ENCODE measurements at regions not wholly inside any gene's neighbourhood (a gene's known extent, or its start where the extent isn't known, plus 50 kb on each side); places are given as distances from the start of the nearest gene placed in this dataset.
"Not testable (repeated sequence)": the region's sequence is repeated elsewhere in the genome, so short reads cannot be mapped to it uniquely, and the experiment has no call there.

DNA sequence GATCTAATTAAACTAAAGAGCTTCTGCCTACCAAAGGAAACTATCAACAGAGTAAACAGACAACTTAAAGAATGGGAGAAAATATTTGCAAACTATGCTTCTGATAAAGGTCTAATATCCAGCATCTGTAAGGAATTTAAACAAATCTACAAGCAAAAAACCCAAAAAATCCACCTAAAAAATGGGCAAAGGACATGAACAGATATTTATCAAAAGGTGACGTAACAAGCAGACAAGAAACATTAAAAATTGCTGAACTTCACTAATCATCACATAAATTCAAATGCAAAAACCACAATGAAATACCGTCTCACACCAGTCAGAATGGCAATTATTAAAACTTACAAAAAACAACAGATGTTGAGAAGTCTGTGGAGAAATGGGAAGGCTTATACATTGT lies 498.6 kb upstream of the TPTE start:
- not testable (repeated sequence) for H3K27me3 ChIP-seq (ENCODE audit: control insufficient read depth in 1 of 2, insufficient read depth in 2 of 2, low read length in 2 of 2); H3K4me1 ChIP-seq (ENCODE audit: control insufficient read depth in 1 of 2, insufficient read depth in 2 of 2, low read length in 2 of 2); H3K4me3 ChIP-seq (ENCODE audit: low read depth in 1 of 2, low read length in 2 of 2); H3K9me3 ChIP-seq (ENCODE audit: control insufficient read depth in 1 of 2, low read length in 2 of 2); H3K27ac ChIP-seq (ENCODE audit: low read depth, low read length); H3K36me3 ChIP-seq (ENCODE audit: control insufficient read depth in 1 of 2, insufficient read depth in 2 of 2, low read length in 2 of 2); H3K9ac ChIP-seq (ENCODE audit: low read depth in 1 of 2, low read length in 2 of 2)
